C1 segment of cervical spinal cord (tissue), 14 donors: ENCODE measurements at regions not wholly inside any gene's neighbourhood (a gene's known extent, or its start where the extent isn't known, plus 50 kb on each side); places are given as distances from the start of the nearest gene placed in this dataset.

Experiments
- DNase-seq, 14 donors: peaks; one replicate each; lab custom pipeline; 2025; lab: John Stamatoyannopoulos, UW

DNA sequence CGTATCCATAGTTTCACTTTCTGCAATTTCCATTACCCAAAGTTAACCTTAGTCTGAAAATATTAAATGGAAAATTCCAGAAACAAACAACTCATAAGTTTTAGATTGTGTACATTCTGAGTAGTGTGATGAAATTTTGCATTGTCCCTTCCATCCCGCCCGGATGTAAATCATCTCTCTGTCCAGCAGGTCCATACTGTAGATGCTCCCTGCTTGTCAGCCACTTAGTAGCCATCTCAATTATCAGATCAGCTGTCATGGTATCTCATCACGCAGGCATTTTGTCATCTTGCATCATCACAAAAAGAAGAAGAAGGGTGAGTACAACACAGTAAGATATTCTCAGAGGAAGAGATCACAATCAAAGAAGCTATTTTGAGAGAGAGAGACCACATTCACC is 185.0 kb upstream of the STK17B start:
- DNase-seq = no peak

DNA sequence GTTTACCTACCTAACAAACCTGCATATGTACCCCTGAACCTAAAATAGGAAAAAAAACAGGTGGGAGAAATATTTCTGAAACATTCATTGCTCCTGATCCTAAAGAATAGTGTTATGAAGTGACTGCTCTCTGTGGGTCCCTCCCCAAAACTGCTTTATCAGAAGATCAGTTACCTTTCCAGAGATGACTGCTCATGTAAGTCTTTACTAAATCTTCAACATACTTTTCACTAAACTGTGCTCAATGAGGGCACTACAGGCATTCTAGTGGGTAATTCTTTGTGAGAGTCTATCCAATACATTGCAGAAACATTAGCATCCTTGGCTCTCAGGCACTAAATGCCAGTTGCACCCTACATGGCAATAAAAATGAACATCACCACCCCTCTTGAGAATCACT is 189.3 kb upstream of the STK17B start:
- DNase-seq = no peak

- DNase-seq = no peak
Measured at GRCh38 chr2:196361606-196362326, 190.4 kb upstream of the STK17B start.

- DNase-seq = no peak
Measured at GRCh38 chr2:196362973-196363549, 191.7 kb upstream of the STK17B start.

- DNase-seq = no peak
Measured at GRCh38 chr2:196365145-196365544, 193.8 kb upstream of the STK17B start.

DNA sequence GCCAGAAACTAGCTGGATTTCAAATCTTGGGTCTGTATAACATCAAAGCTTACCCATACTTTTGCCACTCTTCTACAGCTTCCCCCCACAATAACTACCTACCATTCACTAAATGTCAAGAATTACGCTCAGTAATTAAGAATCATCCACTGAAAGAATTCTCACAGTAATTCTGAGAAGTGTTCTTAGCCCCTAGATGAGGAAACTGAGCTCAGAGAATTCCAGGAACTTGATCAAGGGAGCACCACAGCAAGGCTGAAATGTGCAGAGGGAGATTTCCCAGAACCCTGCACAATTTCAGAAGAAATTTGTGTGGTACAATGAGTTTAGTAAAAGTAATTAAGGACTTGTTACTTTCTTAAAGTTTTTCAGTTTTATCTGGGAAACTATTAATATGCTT is 194.5 kb upstream of the STK17B start:
- DNase-seq = no peak

DNA sequence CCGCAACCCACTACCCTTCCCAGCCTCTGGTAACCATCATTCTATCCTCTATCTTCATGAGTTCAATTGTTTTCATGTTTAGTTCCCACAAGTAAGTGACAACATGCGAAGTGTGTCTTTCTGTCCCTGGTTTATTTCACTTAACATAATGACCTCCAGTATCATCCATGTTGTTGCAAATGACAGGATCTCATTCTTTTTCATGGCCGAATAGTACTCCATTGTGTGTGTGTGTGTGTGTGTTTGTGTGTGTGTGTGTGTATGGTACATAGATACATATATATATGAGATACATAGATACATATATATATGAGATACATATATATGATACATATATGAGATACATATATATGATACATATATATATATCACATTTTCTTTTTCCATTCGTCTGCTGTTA is 196.3 kb upstream of the STK17B start:
- no peak for DNase-seq

DNA sequence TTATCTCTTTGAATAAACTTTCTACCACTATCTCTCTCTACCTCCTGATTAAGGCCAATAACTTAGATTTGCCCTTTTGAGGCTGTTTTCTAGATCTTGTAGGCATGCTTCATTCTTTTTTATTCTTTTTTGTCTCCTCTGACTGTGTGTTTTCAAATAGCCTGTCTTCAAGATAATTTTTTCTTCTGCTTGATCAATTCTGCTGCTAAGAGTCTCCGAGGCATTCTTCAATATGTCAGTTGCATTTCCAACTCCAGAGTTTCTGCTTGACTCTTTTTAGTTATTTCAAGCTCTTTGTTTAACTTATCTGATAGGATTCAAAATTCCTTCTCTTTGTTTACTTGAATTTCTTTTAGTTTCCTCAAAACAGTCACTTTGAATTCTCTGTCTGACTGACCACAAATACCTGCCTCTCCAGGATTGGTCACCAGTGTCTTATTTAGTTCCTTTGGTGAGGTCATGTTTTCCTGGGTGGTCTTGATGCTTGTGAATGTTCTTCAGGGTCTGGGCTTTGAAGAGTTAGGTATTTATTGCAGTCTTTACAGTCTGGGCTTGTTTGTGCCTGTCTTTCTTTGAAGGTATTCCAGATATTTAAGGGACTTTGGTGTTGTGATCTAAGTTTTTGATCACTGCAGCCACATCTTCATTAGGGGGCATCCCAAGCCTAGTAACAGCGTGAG is 197.3 kb upstream of the STK17B start:
- DNase-seq = no peak

GRCh38 chr2:196369967-196370366 is 198.6 kb upstream of the STK17B start:
- no peak for DNase-seq

DNA sequence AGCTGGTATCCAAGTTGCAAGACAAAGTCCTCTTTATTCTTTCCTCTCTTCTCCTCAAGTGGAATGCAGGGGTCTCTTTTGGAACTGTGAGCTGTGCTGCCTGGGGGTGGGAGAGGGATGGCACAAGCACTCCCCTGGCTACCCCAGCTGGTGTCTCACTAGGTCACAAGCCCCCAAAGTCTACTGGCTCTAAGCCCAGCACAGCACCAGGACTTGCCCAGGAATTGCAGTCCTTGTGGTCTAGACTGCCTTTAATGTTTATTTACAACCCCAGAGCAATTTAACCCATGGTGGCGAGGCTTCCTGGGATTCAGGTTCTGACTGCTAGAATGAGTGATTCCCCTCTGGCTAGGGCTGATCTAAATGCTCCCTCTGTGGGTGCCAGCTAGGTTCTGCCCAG is 199.0 kb upstream of the STK17B start:
- DNase-seq = no peak

GRCh38 chr2:196372276-196372809 is 201.0 kb upstream of the STK17B start:
- no peak for DNase-seq

GRCh38 chr2:196372811-196373664 is 201.7 kb upstream of the STK17B start:
- DNase-seq = no peak

GRCh38 chr2:196376984-196377877 is 205.9 kb upstream of the STK17B start:
- DNase-seq = no peak

- no peak for DNase-seq
Measured at GRCh38 chr2:196379600-196379999, 208.2 kb upstream of the STK17B start.

GRCh38 chr2:196380098-196380497 is 208.7 kb upstream of the STK17B start:
- DNase-seq = no peak

DNA sequence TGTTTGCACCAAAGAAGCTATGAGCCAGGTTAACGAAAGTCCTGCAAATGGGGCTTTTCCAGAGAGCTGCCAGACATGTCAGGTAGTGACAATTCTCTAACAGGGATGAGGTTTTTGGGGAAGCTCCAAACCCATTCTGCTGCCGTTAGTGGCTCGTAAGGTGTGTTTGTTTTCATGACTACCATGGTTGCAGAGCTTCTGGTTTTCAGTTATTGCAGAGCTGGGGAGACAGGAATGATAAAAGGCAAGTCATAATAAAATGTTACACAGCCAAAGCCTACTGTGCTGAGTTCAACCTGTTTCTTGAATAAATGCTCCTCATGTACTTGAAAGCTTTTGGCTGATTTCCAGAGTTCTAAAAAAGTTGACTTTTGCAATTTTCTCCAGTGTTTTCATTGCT is 209.2 kb upstream of the STK17B start:
- no peak for DNase-seq

- DNase-seq = no peak
Measured at GRCh38 chr2:196381464-196381863, 210.1 kb upstream of the STK17B start.

GRCh38 chr2:196383799-196384198 is 212.4 kb upstream of the STK17B start:
- no peak for DNase-seq

DNA sequence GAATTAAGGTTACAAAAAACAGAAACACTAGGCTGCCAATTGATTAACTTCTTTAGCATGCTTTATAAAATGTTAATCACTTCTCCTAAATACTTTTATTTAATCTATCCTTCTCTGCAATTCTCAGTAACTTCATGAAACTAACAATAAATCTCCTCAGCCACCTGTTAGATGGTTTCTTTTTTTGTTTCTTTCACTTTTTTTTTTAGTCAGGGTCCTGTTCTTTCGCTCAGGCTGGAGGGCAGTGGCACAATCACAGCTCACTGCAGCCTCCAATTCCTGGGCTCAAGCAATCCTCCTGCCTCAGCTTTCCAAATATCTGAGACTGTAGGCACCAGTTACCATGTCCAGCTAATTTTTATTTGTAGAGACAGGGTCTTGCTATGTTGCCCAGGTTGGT is 213.4 kb upstream of the STK17B start:
- no peak for DNase-seq

DNA sequence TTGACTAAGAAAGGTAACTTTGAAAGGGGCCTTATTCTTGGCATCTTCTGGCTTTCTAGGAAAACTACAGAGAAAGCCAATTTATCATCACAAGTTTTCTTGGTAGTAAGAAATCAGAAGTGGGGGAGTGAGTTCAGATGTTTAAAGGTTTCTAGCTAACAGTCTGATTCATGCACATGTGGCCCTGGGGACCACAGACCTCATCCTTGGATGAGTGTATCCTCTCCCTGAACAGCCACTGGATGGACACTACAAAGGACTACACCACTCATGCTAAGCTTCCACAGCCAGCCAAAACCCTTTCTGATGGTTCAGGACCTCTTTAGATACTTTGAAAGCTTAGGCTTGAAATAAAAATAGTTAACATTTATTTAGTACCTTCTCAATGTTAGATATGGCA is 218.3 kb upstream of the STK17B start:
- DNase-seq = no peak
